HL-60 (cell line): ENCODE measurements at regions not wholly inside any gene's neighbourhood (a gene's known extent, or its start where the extent isn't known, plus 50 kb on each side); places are given as distances from the start of the nearest gene placed in this dataset.

Experiments used
- DNase-seq, 2 experiments: peaks; one replicate each; pipeline ENCODE4 v3.0.0-alpha.2; 2010 to 2020; ENCODE audit warnings: low read depth in 1 of 2, low spot score in 1 of 2
- H3K27ac ChIP-seq: fragments of 250-450 bp; sonication (Bioruptor Pico); replicated peaks from 2 replicates; pipeline ENCODE4 v1.5.1; 2020; ENCODE audit warnings: mild to moderate bottlenecking, moderate library complexity
- H3K27me3 ChIP-seq: fragments of 250-450 bp; sonication (Bioruptor Pico); 2 replicates; pipeline ENCODE4 v1.5.1; 2021; ENCODE audit warnings: mild to moderate bottlenecking, moderate library complexity; ENCODE audit not compliant: insufficient read depth, poor library complexity, severe bottlenecking
- H3K4me3 ChIP-seq: replicated peaks from 2 replicates; pipeline ENCODE4 v1.5.1; 2011; ENCODE audit warnings: mild to moderate bottlenecking, control low read depth, low read length; ENCODE audit not compliant: insufficient read depth
- CTCF ChIP-seq: IDR thresholded peaks from one replicate; pipeline ENCODE4 v1.5.1; 2011; ENCODE audit warnings: low read length, control low read depth, inconsistent platforms; ENCODE audit not compliant: insufficient read depth
- GABPA ChIP-seq: IDR thresholded peaks from 2 replicates; pipeline ENCODE4 v1.6.1; 2012; ENCODE audit warnings: low read depth
- POLR2AphosphoS5 ChIP-seq: IDR thresholded peaks from 2 replicates; pipeline ENCODE4 v1.6.1; 2012; ENCODE audit warnings: low read depth
- SPI1 ChIP-seq: IDR thresholded peaks from 2 replicates; pipeline ENCODE4 v1.6.1; 2012; ENCODE audit warnings: low read depth, mild to moderate bottlenecking, borderline replicate concordance
- TF ChIP-seq, protein P1 (sequence below): IDR thresholded peaks from 2 replicates; pipeline ENCODE4 v1.6.1; 2012; ENCODE audit warnings: low read depth; ENCODE audit not compliant: insufficient replicate concordance

DNA sequence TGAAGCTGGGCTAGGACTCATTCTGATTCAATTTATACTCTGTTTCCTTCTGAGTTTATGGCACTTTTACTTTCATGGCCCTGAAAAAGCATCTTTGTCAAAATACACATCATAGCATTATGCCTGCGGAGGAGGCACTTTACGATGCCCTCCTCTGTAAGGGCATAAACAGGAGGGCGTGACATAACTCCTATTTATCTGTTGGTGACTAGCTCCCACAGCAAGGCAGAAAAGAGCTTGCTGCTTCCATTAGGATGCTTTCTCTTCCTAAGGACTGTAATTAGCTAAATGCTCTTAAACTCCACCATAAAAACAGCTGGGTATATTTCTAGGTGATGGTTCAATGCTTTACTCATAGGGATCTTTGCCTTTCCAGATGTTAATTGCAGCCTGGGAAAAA lies 315.2 kb upstream of the GHITM start:
- no peak for DNase-seq
- TF ChIP-seq, protein P1, sequence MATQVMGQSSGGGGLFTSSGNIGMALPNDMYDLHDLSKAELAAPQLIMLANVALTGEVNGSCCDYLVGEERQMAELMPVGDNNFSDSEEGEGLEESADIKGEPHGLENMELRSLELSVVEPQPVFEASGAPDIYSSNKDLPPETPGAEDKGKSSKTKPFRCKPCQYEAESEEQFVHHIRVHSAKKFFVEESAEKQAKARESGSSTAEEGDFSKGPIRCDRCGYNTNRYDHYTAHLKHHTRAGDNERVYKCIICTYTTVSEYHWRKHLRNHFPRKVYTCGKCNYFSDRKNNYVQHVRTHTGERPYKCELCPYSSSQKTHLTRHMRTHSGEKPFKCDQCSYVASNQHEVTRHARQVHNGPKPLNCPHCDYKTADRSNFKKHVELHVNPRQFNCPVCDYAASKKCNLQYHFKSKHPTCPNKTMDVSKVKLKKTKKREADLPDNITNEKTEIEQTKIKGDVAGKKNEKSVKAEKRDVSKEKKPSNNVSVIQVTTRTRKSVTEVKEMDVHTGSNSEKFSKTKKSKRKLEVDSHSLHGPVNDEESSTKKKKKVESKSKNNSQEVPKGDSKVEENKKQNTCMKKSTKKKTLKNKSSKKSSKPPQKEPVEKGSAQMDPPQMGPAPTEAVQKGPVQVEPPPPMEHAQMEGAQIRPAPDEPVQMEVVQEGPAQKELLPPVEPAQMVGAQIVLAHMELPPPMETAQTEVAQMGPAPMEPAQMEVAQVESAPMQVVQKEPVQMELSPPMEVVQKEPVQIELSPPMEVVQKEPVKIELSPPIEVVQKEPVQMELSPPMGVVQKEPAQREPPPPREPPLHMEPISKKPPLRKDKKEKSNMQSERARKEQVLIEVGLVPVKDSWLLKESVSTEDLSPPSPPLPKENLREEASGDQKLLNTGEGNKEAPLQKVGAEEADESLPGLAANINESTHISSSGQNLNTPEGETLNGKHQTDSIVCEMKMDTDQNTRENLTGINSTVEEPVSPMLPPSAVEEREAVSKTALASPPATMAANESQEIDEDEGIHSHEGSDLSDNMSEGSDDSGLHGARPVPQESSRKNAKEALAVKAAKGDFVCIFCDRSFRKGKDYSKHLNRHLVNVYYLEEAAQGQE = no peak
- TF ChIP-seq CTCF (no peak), SPI1 (no peak), POLR2AphosphoS5 (no peak), GABPA (no peak)
- H3K4me3 ChIP-seq = no peak overlapping the region

GRCh38 chr10:83834096-83834495 lies 305.2 kb upstream of the GHITM start:
- no peak for DNase-seq
- no peaks in the 10 kb centered on the region for H3K27me3 ChIP-seq
- no peak overlapping the region for H3K27ac ChIP-seq
- no peak overlapping the region for H3K4me3 ChIP-seq
- TF ChIP-seq SPI1 = no peak

More for the DNA sequence above, 315.2 kb upstream of the GHITM start:
- no peaks in the 10 kb centered on the region for H3K27me3 ChIP-seq
- no peak overlapping the region for H3K27ac ChIP-seq

- Histone ChIP-seq H3K27me3 (no peaks in the 10 kb centered on the region), H3K27ac (no peak overlapping the region), H3K4me3 (no peak overlapping the region)
- no peak for TF ChIP-seq POLR2AphosphoS5
- TF ChIP-seq, protein P1 = no peak
- TF ChIP-seq SPI1 = no peak
- TF ChIP-seq GABPA = no peak
- no peak for TF ChIP-seq CTCF
- no peak for DNase-seq
Measured at GRCh38 chr10:83835945-83836745, 303.2 kb upstream of the GHITM start.

DNA sequence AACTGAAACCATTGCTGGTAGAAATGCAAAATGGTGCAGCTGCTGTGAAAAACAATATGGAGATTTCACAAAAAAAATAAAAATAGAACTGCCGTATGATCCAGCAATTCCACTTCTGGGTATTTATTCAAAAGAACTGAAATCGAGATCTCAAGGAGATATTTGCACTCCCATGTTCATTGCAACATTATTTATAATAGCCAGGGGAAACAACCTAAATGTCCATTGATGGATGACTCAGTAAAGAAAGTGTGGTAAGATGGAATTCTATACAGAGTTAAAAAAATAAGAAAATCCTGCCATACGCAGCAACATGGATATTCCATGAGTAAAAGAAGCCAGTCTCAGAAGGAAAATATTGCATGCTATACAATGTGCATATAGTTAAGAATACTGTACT lies 290.6 kb upstream of the GHITM start:
- no peak overlapping the region for H3K4me3 ChIP-seq
- no peak for DNase-seq
- H3K27me3 ChIP-seq = no peaks in the 10 kb centered on the region
- TF ChIP-seq GABPA = no peak
- no peak for TF ChIP-seq SPI1
- no peak for TF ChIP-seq CTCF
- TF ChIP-seq, protein P1 = no peak
- TF ChIP-seq POLR2AphosphoS5 = no peak
- H3K27ac ChIP-seq = no peak overlapping the region
